ENCODE measurements at regions not wholly inside any gene's neighbourhood (a gene's known extent, or its start where the extent isn't known, plus 50 kb on each side); places are given as distances from the start of the nearest gene placed in this dataset.

DNA sequence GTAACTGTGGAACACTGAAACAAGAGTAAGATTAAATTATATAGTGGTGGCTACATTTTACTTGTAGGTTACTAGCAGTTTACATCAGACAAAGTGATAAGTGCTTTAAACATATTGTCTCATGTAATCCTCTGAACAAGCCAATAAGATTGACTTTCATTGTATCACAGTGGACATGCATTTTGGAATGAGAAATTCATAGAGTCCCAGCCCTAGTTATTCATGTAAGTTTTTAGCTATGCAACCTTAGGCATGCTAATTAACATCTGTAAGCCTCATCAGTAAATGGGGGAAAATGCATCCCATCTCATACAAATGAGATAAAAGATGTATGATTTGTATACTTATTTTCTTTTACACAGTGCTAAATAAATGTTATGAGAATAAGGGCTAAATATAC, 1038.1 kb upstream of the ADGRL4 start:
- TF ChIP-seq CTCF (IDR thresholded peaks at IDR 0.05; ENCODE audit: low read length) (no peak), EZH2 (IDR thresholded peaks at IDR 0.05; ENCODE audit: borderline replicate concordance, low read length) (no peak)
